H4 (cell line): ENCODE measurements at regions not wholly inside any gene's neighbourhood (a gene's known extent, or its start where the extent isn't known, plus 50 kb on each side); places are given as distances from the start of the nearest gene placed in this dataset.
"Not testable (repeated sequence)": the region's sequence is repeated elsewhere in the genome, so short reads cannot be mapped to it uniquely, and the experiment has no call there.

Experiments
- DNase-seq: peaks from one replicate; pipeline ENCODE4 v3.0.0-alpha.2; 2015; ENCODE audit warnings: low spot score

DNA sequence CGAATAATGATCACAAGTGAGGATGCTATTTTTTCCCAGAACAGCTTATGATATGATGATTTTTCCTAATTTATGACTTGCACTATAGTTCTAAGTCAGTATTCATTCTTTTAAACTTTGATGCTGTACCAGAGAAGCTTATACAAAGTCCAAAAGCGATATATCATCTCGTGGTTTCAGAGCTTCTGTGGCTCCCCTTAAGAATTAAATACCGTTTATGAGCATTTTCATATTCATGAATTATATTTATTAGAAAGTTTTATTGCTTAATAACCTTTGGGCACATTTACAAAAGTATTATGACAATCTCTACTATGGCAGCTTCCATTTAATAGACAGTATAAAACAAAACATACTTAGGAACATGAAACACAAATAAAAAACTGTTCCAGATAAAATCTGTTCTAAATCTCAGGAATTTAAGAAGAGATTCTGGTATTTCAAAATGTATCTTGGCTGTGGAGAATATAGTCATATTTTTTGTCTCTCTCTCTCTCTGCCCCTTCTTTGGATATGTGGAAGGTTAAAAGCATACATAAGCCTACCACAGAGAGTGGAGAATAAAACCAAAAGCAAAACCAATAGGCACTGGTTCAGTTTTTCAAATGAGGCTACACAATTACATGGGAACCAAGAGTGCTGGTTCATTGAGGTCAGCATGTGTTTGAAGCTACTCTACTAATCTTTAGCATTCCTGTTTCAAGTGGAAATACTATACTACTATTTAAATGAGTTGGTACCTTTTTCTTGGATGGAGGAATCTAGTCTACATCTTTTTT lies 884.5 kb upstream of the GJE1 start:
- DNase-seq = no peak

DNA sequence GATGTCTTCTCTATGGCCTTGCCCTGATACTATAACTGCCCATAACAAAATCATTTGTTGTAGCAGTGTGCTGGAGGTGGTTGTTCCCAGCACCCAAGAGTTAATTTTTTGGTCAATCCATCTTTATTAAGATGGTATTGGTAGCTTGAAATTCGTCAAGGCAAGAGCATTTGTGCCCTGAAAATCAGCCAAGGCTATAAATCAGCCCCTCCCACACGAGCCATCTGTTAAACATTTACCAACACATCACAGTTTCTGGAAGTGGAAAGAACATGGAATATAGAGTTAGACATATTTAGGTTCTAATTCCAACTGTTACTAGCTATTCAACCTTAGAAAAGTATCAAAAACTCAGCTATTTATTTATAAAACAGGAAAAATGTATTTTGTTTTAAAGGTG lies 888.4 kb upstream of the GJE1 start:
- no peak for DNase-seq

DNA sequence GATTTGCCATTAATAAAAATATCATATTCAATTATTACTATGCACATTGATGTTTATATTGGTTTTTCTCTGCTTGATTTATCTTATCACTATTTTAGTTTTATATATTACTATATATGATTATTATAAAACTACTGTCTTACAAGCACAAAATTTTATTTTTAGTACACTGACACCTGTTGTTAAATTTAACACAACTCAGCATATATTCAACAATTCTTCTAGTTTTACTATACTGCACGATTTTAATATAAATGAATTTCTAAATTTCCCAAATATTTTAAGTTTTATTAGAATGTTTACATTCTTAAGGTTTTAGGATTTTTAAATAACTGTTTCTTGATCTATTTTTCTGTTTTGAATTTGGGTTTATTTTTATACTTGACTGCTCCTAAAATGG lies 889.8 kb upstream of the GJE1 start:
- no peak for DNase-seq

DNA sequence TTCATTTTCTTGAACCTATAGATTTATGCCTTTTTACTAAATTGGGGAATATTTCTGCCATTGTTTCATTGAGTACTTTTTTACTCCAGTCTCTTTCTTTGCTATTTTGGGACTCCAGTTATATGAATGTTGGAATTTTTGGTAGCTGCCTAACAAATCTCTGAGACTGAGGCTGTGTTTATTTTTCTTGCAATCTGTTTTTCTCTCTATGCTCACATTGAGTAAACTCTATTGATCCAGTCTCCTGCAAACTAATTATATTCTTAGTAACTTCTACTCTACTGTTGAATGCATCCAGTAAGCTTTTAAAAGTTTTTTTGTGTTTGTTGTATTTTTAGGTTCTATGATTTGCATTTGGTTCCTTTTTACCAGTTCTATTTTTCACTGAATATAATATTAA lies 903.4 kb upstream of the GJE1 start:
- DNase-seq = no peak

DNA sequence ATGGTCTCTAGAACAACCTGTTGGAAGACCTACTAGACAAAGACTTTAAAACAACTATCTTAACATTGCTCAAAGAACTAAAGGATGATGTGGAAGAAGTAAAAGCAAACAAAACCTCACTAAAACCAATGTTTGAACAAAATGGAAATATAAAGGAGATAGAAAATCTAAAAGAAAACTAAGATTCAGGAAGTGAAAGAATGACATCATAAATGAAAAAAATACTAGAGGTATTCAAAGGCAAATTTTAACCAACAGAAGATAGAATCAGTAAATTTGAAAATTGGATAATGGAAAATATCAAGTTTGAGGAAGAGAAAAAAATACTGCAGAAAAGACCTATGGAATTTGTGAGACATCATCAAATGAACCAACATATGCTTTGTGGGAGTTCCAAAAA lies 914.1 kb upstream of the GJE1 start:
- no peak for DNase-seq

- no peak for DNase-seq
Measured at GRCh38 chr6:141216726-141217125, 916.0 kb upstream of the GJE1 start.

DNA sequence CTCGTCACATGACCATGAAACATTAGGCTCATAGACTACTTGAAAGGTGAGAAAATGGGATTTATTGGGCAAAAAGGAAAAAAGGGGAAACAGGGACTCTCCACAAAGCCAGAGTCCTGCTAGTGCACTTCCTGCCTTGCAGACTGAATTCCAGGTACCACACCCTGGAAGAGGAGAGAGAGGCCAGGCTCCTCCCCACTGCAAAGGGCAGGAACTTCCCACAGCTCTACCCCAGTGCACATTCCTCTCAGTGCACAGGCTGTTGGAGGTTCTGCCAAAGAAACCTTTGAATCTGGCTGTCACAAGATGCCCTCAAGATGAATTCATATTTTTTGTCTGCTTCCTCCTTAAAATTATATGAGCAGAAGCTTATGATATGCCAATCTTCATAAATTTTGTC lies 920.4 kb upstream of the GJE1 start:
- DNase-seq = no peak

GRCh38 chr6:141211845-141212244 lies 920.9 kb upstream of the GJE1 start:
- no peak for DNase-seq

DNA sequence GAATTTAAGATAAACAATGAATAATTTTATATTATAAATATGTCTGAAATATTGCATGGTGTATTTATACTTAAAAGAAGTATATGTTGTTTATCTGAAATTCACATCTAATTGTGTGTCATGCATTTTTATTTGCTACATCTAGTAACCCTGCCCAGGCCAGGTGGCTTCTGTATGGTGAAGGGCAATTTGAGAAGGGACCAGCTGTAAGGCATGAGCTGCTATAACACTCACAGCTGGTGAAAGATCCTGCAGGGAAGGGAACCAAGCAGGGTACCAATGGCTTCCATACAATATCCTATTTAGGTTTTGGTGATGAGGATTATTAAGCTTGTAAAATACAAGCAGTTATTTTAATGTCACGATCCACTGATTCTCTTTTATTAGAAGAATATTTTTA lies 921.8 kb upstream of the GJE1 start:
- DNase-seq = no peak

DNA sequence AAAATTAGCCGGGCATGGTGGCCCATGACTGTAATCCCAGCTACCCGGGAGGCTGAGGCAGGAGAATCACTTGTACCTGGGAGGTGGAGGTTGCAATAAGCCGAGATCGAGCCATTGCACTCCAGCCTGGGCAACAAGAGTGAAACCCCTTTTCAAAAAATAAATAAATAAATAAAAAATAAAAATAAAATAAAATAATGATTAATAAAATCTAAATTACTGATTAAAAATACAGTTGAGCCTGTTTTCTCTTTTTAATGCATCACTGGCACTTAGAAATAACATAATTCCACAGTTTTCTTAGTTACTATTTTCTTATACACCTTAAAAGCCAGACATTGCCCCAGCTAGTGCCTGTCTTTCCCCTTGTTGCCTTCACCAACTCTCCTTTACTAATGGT lies 922.8 kb upstream of the GJE1 start:
- DNase-seq = no peak

- DNase-seq = no peak
Measured at GRCh38 chr6:141208101-141208500, 924.6 kb upstream of the GJE1 start.

GRCh38 chr6:141203902-141204575 lies 928.7 kb upstream of the GJE1 start:
- DNase-seq = peak; percentile 63

GRCh38 chr6:141202626-141203025 lies 930.1 kb upstream of the GJE1 start:
- DNase-seq = no peak

- peak; percentile 62 for DNase-seq
Measured at GRCh38 chr6:141199074-141199473, 933.7 kb upstream of the GJE1 start.

DNA sequence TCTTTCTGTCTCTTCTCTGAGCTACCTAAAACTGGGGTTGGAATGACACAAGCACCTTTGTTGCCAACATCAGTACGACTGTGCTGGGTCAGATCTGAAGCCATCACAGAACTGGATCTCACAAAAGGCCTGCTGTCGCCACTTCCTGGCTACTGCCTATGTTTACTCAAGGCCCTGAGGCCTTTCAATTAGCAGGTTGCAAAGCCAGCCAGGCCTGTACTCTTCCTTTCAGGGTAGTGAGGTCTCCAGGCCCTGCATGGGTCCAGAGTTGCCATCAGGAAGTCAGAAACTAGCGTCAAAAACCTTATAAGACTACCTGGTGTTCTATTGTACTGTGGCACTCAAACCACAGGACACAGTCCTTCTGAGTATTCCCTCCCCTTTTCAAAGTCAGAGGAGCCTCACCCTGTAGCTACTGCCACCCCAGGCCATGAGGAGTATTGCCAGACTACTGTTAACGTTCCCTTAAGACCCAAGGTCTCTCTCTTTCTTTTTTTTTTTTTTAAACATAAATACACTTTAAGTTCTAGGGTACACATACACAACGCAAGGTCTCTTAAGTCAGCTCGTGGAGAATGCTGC lies 937.4 kb upstream of the GJE1 start:
- DNase-seq = peak; percentile 8

GRCh38 chr6:141183368-141183767 lies 949.4 kb upstream of the GJE1 start:
- no peak for DNase-seq

GRCh38 chr6:141175458-141175857 lies 957.3 kb upstream of the GJE1 start:
- DNase-seq = not testable (repeated sequence)

- DNase-seq = no peak
Measured at GRCh38 chr6:141174932-141175331, 957.8 kb upstream of the GJE1 start.

GRCh38 chr6:141173529-141173928 lies 959.2 kb upstream of the GJE1 start:
- no peak for DNase-seq

DNA sequence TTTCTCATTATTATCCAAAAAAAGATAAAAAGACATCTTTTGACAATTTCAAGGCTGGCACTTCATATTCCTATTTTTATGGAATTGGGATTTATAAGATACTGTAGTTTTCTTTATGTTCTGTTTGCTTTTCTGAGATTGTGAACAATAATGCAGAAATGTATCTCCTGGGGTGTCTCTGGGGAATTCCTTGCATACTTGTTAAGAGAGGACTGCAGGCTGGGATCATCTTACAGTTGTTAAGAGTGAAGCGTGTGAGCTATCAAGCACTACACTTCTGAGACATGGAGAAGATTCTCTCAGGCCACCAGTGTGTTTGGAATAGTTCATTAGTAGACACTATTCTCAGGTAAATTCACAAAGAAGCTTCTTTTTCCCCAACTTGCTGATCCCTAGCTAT lies 963.3 kb upstream of the GJE1 start:
- no peak for DNase-seq

DNA sequence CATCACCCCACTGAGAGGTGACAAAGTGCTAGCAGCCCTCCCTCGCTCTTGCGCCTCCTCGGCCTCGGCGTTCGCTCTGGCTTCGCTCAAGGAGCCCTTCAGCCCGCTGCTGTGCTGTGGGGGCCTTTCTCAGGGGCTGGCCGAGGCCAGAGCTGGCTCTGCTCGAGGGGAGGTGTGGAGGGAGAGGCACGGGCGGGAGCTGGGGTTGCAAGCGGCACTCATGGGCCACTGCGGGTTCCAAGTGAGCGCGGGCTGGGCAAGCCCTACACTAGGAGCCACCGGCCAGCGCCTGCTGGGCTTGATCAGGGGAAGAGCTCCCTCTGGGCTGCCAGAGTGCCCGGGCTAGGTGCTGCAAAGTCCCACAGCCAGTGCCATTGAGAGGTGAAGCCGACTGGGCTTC lies 964.8 kb upstream of the GJE1 start:
- DNase-seq = no peak

- DNase-seq = no peak
Measured at GRCh38 chr6:141165002-141165665, 967.6 kb upstream of the GJE1 start.
